Pancreas (tissue), 10 donors: ENCODE measurements at regions not wholly inside any gene's neighbourhood (a gene's known extent, or its start where the extent isn't known, plus 50 kb on each side); places are given as distances from the start of the nearest gene placed in this dataset.

Experiments
- ATAC-seq, 4 donors: fragments of 200-7000 bp; cut with Tn5 transposase; one replicate each; pipeline versions ENCODE4 v1.8.0 to v1.9.1; 2020; ENCODE audit warnings: mild to moderate bottlenecking in 4 of 4, moderate library complexity in 4 of 4
- DNase-seq, 6 donors: peaks; one replicate each; pipeline ENCODE4 v3.0.0-alpha.2; 2020
- FAIRE-seq: peaks from 2 replicates; lab custom pipeline; 2012; peaks lifted over from hg19 to GRCh38; lab: Jason Lieb, UNC
- H3K27ac ChIP-seq, 4 donors: fragments of 200-600 bp; sonication (generic); 1 replicate in 3 of 4; 2 replicates in 1 of 4; pipeline versions ENCODE4 v1.5.0 to v1.8.0; 2020
- H3K27me3 ChIP-seq, 4 donors: fragments of 200-600 bp; one replicate each; pipeline ENCODE4 v1.8.0; 2021
- H3K36me3 ChIP-seq, 3 donors: fragments of 200-600 bp; sonication (generic) in 1 of 3; one replicate each; pipeline versions ENCODE4 v1.5.0 to v1.8.0; 2020 to 2021
- H3K4me1 ChIP-seq, 3 donors: fragments of 200-600 bp; one replicate each; pipeline ENCODE4 v1.8.0; 2021
- H3K4me3 ChIP-seq, 4 donors: fragments of 200-600 bp; sonication (generic) in 2 of 4; one replicate each; pipeline versions ENCODE4 v1.5.0 to v1.8.0; 2020 to 2021
- H3K9me3 ChIP-seq, 4 donors: fragments of 200-600 bp; one replicate each; pipeline ENCODE4 v1.8.0; 2021
- WGBS, 2 donors: extraction: QIAGEN DNeasy Blood & Tissue Kit; methylation state at CpG; one replicate each; pipeline ENCODE4 v1.1.7; 2013; 5-methylcytosine and 5-hydroxymethylcytosine counted together
- intact Hi-C, 3 donors: fragments of 100-400 bp; cut with DNase I; formaldehyde crosslinking; loops; one replicate each; pipeline versions ENCODE4 v1.11.1 to v1.14.2; 2022
- TF ChIP-seq, protein P1 (sequence below), 4 donors: fragments of 200-600 bp; sonication (generic) in 3 of 4; IDR thresholded peaks; one replicate each; pipeline versions ENCODE4 v1.5.0 to v1.8.0; 2021; ENCODE audit warnings: antibody characterized with exemption in 4 of 4
- donor health status: healthy with polysubstance abuse.
- donor health status: DM: no; HTN: no; CAD: no; lungs with moderate emphysema.
- donor health status: DM: no; HTN: no; CAD: no.
- donor health status: control.
- donor health status: control.
- donor health status: Bipolar disorder and iron deficiency.
- donor health status: DM: yes; HTN: yes; CAD: no.
- donor health status: DM: no; HTN: no; CAD: no.
- donor health status: DM: no; HTN: no; CAD: no.
- donor health status: DM: yes; HTN: yes; CAD: no.

DNA sequence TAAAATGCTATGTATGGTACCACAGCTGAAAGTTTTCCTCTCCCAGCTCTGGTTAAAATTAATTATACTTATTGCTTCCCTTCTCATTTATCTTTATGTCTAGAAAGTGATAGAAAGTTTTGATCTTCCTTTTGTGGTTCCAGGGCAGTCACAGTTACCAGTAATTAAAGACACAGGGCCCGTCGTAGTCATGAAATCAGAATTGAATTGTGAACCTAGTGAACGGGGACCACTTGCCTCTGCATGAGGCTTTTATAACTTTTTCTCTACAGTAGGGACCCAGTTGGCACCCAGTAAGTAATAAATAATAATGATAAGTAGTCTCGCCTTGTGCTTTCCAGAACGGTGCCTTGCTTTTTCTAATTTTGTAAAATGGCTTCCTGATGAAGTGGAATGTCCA is 231.7 kb upstream of the SATB1 start:
- DNase-seq: no peak
- no peak for FAIRE-seq

DNA sequence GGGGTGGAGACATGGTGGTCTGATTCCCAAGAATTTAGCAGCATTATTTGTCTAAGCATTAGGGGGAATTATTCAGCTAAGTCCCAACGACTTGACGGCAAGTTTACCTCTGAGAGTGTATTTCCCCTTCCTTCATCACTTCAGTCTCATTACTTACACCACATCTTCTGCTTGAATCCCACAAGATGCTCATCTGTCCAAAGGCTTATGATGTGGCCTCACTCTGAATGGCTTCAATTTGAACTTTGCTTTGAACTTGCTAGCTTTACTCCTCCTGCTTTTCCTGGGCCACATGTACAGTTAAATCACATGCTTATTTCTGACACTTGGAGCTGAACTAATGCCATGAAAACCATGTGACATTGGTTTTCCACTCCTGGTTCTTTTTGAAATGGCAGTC is 231.3 kb upstream of the SATB1 start:
- Histone ChIP-seq H3K4me1 (peaks cover 0 to 9% (median 0%) of the 10 kb centered on the region in 3 donors), H3K36me3 (no peaks in the 10 kb centered on the region), H3K27me3 (no peaks in the 10 kb centered on the region), H3K27ac (no peak overlapping the region), H3K4me3 (no peak overlapping the region), H3K9me3 (no peaks in the 10 kb centered on the region)
- intact Hi-C loops: no loop called here
- TF ChIP-seq, protein P1, sequence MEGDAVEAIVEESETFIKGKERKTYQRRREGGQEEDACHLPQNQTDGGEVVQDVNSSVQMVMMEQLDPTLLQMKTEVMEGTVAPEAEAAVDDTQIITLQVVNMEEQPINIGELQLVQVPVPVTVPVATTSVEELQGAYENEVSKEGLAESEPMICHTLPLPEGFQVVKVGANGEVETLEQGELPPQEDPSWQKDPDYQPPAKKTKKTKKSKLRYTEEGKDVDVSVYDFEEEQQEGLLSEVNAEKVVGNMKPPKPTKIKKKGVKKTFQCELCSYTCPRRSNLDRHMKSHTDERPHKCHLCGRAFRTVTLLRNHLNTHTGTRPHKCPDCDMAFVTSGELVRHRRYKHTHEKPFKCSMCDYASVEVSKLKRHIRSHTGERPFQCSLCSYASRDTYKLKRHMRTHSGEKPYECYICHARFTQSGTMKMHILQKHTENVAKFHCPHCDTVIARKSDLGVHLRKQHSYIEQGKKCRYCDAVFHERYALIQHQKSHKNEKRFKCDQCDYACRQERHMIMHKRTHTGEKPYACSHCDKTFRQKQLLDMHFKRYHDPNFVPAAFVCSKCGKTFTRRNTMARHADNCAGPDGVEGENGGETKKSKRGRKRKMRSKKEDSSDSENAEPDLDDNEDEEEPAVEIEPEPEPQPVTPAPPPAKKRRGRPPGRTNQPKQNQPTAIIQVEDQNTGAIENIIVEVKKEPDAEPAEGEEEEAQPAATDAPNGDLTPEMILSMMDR (IDR thresholded peaks at IDR 0.05): no peak
- FAIRE-seq: no peak
- DNase-seq: no peak
- ATAC-seq: no peak
- WGBS, 2 donors: 74 to 75% methylated on average over 2 of the region's 2 CpGs

More for the DNA sequence above, 231.7 kb upstream of the SATB1 start:
- Histone ChIP-seq H3K27ac (no peak overlapping the region), H3K4me3 (no peak overlapping the region), H3K36me3 (no peaks in the 10 kb centered on the region), H3K4me1 (peaks cover 0 to 9% (median 0%) of the 10 kb centered on the region in 3 donors), H3K27me3 (no peaks in the 10 kb centered on the region), H3K9me3 (no peaks in the 10 kb centered on the region)
- intact Hi-C loops: no loop called here
- ATAC-seq: no peak
- TF ChIP-seq, protein P1 (IDR thresholded peaks at IDR 0.05): no peak
- WGBS, 2 donors: 57 to 59% methylated on average over 5 of the region's 5 CpGs

DNA sequence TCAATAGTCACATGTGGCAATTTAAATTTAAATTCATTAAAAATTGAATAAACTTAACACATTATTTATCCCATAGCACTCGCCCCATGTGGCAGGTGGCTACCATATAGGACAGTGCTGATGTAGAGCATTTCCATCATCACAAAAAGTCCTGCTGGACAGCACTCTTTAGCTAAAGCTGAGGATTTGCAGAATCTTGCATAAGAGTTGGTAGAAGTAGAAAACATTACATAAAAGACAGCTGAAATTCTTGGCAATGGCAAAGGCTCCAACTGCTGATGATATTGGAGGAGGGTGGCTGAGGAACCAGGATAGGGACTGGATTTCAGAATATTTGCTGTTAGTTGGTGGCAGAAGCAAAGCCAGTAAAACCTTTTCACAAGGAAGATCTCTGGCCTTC is 230.7 kb upstream of the SATB1 start:
- Histone ChIP-seq H3K9me3 (no peaks in the 10 kb centered on the region), H3K4me1 (peaks cover 0 to 9% (median 0%) of the 10 kb centered on the region in 3 donors), H3K27ac (no peak overlapping the region), H3K27me3 (no peaks in the 10 kb centered on the region), H3K4me3 (no peak overlapping the region), H3K36me3 (no peaks in the 10 kb centered on the region)
- TF ChIP-seq, protein P1 (IDR thresholded peaks at IDR 0.05): no peak
- intact Hi-C loops: no loop called here
- FAIRE-seq (no peak), DNase-seq (no peak), ATAC-seq (no peak)
- WGBS, 2 donors: 80 to 94% methylated on average over 1 of the region's 1 CpG

DNA sequence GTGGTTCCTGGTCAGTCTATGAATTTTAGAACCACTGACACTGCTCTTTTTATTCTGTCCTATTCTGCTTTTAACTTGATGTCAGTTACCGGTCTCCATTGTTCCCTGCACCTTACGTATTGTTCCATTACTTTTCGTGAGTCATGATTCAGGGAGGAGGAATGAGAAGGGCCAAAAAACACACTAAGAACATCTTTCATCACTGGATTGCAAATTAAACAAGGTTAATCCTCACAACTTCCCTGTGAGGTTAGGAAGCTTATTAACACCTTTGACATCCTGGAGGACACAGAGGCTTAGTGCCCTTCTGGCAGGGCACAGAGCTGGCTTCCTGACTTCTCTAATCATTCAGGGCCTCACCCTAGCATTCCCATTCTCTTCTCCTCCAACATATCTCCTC is 227.6 kb upstream of the SATB1 start:
- no peaks in the 10 kb centered on the region for H3K27me3 ChIP-seq
- no peaks in the 10 kb centered on the region for H3K4me1 ChIP-seq
- H3K4me3 ChIP-seq: no peak overlapping the region
- TF ChIP-seq, protein P1 (IDR thresholded peaks at IDR 0.05): no peak
- H3K36me3 ChIP-seq: no peaks in the 10 kb centered on the region
- peak overlapping the region in 2 of 4 donors; percentile 34 to 64 for H3K27ac ChIP-seq
- FAIRE-seq (no peak), ATAC-seq (peak in 3 of 4 donors; percentile 23 to 70 (median 48)), DNase-seq (peak in 1 of 6 donors; percentile 12)
- no peaks in the 10 kb centered on the region for H3K9me3 ChIP-seq
- 66 to 78% methylated on average over 3 of the region's 3 CpGs for WGBS, 2 donors
- intact Hi-C loops: no loop called here

DNA sequence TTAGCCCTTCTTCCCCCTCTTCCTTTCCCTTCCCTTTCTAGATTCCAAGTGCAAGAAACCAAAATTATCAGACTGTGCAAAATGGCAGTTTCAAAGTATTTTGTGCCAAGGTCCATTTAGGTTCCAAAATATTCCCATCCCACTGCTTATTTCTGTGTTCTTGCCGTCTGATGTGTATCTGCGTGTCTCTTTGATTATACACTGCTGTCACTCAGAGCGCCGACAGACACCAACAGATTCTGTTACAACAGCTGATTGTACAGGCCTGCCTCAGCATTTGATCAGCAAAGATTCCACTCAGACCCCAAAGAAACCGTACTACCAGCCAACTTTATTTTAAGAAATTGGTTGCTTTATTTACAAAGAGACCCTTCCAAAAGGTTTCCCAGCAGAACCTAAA is 225.6 kb upstream of the SATB1 start:
- no peaks in the 10 kb centered on the region for H3K4me1 ChIP-seq
- intact Hi-C loops: no loop called here
- H3K4me3 ChIP-seq: no peak overlapping the region
- DNase-seq: no peak
- TF ChIP-seq, protein P1 (IDR thresholded peaks at IDR 0.05): no peak
- H3K9me3 ChIP-seq: no peaks in the 10 kb centered on the region
- no peak for FAIRE-seq
- H3K27ac ChIP-seq: no peak overlapping the region
- ATAC-seq: no peak
- H3K27me3 ChIP-seq: no peaks in the 10 kb centered on the region
- no peaks in the 10 kb centered on the region for H3K36me3 ChIP-seq
- WGBS, 2 donors: 89 to 91% methylated on average over 5 of the region's 5 CpGs
